HCT116 (cell line): ENCODE measurements at regions not wholly inside any gene's neighbourhood (a gene's known extent, or its start where the extent isn't known, plus 50 kb on each side); places are given as distances from the start of the nearest gene placed in this dataset.

ENCODE experiments used
- ATAC-seq: fragments of 200-7000 bp; cut with Tn5 transposase; 2 replicates; pipeline ENCODE4 v1.9.1; 2020; ENCODE audit warnings: mild to moderate bottlenecking, moderate library complexity
- BruUV-seq: library from RNA; stranded (reverse); fragments of 400-500 nt; replicated peaks from 2 replicates; lab custom pipeline; 2021; lab: Mats Ljungman, UMichigan
- CTCF ChIA-PET: fragments of 300-600 bp; sonication (Branson Sonifier 250); formaldehyde crosslinking; loops from one replicate; lab custom pipeline; 2021; ENCODE audit warnings: antibody characterized with exemption; lab: Charles Lee
- POLR2A ChIA-PET: fragments of 300-600, 350-600 bp; sonication (Branson Sonifier 250); formaldehyde crosslinking; loops from one replicate; lab custom pipeline; 2021; ENCODE audit warnings: antibody characterized with exemption; lab: Charles Lee
- RAD21 ChIA-PET, 2 experiments: fragments of 300-600 bp; sonication (Branson Sonifier 250); formaldehyde crosslinking; loops; one replicate each; lab custom pipeline; 2023; ENCODE audit warnings: low total read pairs in 2 of 2; ENCODE audit not compliant: uncharacterized antibody in 2 of 2, unreplicated experiment in 2 of 2, low non-redundant PET in 1 of 2; lab: Charles Lee
- DNase-seq: peaks from one replicate; pipeline ENCODE4 v3.0.0-alpha.2; 2010; ENCODE audit warnings: low read depth, low spot score
- H2AFZ ChIP-seq: fragments of 200-600 bp; shearing (Covaris generic), sonication (generic); 2 replicates; pipeline ENCODE4 v1.6.1; 2017; ENCODE audit warnings: low read depth, mixed run types, mixed read lengths, antibody characterized with exemption, low read length; ENCODE audit not compliant: poor library complexity, severe bottlenecking
- H3K27ac ChIP-seq: 2 replicates; pipeline ENCODE4 v1.5.1; 2012; ENCODE audit warnings: low read depth, low read length
- H3K27me3 ChIP-seq: fragments of 200-600 bp; sonication (generic); 2 replicates; pipeline ENCODE4 v1.6.1; 2016; ENCODE audit warnings: mixed run types, low read length, mixed read lengths; ENCODE audit not compliant: insufficient read depth
- H3K36me3 ChIP-seq, 2 experiments: fragments of 200-500 bp in 1 of 2; fragments of 200-600 bp in 1 of 2; sonication (Bioruptor generic) in 1 of 2; sonication (generic) in 1 of 2; 2 replicates each; pipeline versions ENCODE4 v1.5.1 to v1.6.1; 2014 to 2016; ENCODE audit warnings: low read length in 2 of 2, inconsistent platforms in 1 of 2, mixed read lengths in 1 of 2, mixed run types in 1 of 2; ENCODE audit not compliant: insufficient read depth in 2 of 2, control insufficient read depth in 1 of 2
- H3K4me1 ChIP-seq, 2 experiments: fragments of 200-600 bp in 1 of 2; sonication (generic) in 1 of 2; 2 replicates each; pipeline versions ENCODE4 v1.5.1 to v1.6.1; 2012 to 2017; ENCODE audit warnings: low read length in 2 of 2, inconsistent platforms in 1 of 2, mild to moderate bottlenecking in 1 of 2, mixed read lengths in 1 of 2, mixed run types in 1 of 2, moderate library complexity in 1 of 2; ENCODE audit not compliant: insufficient read depth in 2 of 2, control insufficient read depth in 1 of 2
- H3K4me2 ChIP-seq: fragments of 200-600 bp; sonication (generic); 2 replicates; pipeline ENCODE4 v1.6.1; 2017; ENCODE audit warnings: mixed run types, low read length, mixed read lengths
- H3K4me3 ChIP-seq, 2 experiments: fragments of 200-600 bp in 1 of 2; sonication (generic) in 1 of 2; replicated peaks in 1 of 2; 2 replicates each; pipeline ENCODE4 v1.5.1; 2011 to 2016; ENCODE audit warnings: low read length in 2 of 2, control low read depth in 1 of 2, low read depth in 1 of 2, mild to moderate bottlenecking in 1 of 2, mixed read lengths in 1 of 2, mixed run types in 1 of 2
- H3K79me2 ChIP-seq: fragments of 200-600 bp; sonication (generic); 2 replicates; pipeline ENCODE4 v1.6.1; 2017; ENCODE audit warnings: mild to moderate bottlenecking, mixed run types, low read length, moderate library complexity, mixed read lengths; ENCODE audit not compliant: insufficient read depth
- H3K9ac ChIP-seq: fragments of 200-600 bp; sonication (generic); 2 replicates; pipeline ENCODE4 v1.6.1; 2016; ENCODE audit warnings: low read length, mixed read lengths
- H3K9me2 ChIP-seq: fragments of 200-600 bp; sonication (generic), shearing (Covaris generic); 2 replicates; pipeline ENCODE4 v1.6.1; 2017; ENCODE audit warnings: mixed run types, mild to moderate bottlenecking, moderate library complexity; ENCODE audit not compliant: insufficient read depth
- H3K9me3 ChIP-seq, 2 experiments: fragments of 200-500 bp in 1 of 2; fragments of 200-600 bp in 1 of 2; sonication (Bioruptor generic) in 1 of 2; sonication (generic) in 1 of 2; 2 replicates each; pipeline ENCODE4 v1.6.1; 2014 to 2017; ENCODE audit warnings: low read length in 2 of 2, mixed read lengths in 2 of 2, inconsistent platforms in 1 of 2, low read depth in 1 of 2, mild to moderate bottlenecking in 1 of 2, mixed run types in 1 of 2, moderate library complexity in 1 of 2; ENCODE audit not compliant: control insufficient read depth in 1 of 2, insufficient read depth in 1 of 2
- H4K20me1 ChIP-seq: fragments of 200-600 bp; sonication (generic), shearing (Covaris generic); 2 replicates; pipeline ENCODE4 v1.6.1; 2017; ENCODE audit warnings: mixed run types, mild to moderate bottlenecking, moderate library complexity; ENCODE audit not compliant: insufficient read depth
- CBX3 ChIP-seq: IDR thresholded peaks from 2 replicates; pipeline ENCODE4 v1.6.1; 2012; ENCODE audit warnings: low read depth
- CTCF ChIP-seq, 3 experiments: fragments of 200-600 bp in 1 of 3; sonication (generic) in 1 of 3; IDR thresholded peaks in 2 of 3; conservative IDR thresholded peaks in 1 of 3; 2 replicates each; pipeline ENCODE4 v1.5.1; 2012 to 2017; ENCODE audit warnings: low read depth in 2 of 3, low read length in 2 of 3, antibody characterized with exemption in 1 of 3, borderline replicate concordance in 1 of 3, control low read depth in 1 of 3, mild to moderate bottlenecking in 1 of 3, mixed read lengths in 1 of 3, mixed run types in 1 of 3, moderate library complexity in 1 of 3; ENCODE audit not compliant: insufficient read depth in 1 of 3
- ELF1 ChIP-seq: IDR thresholded peaks from 2 replicates; pipeline ENCODE4 v1.6.1; 2012; ENCODE audit warnings: low read depth, borderline replicate concordance
- EZH2phosphoT487 ChIP-seq: fragments of 200-600 bp; IDR thresholded peaks from 2 replicates; pipeline ENCODE4 v1.6.1; 2018; ENCODE audit warnings: antibody characterized with exemption, borderline replicate concordance
- FOSL1 ChIP-seq: IDR thresholded peaks from 2 replicates; pipeline ENCODE4 v1.6.1; 2012; ENCODE audit warnings: low read depth
- MAX ChIP-seq: IDR thresholded peaks from 2 replicates; pipeline ENCODE4 v1.6.1; 2012
- POLR2A ChIP-seq: IDR thresholded peaks from 2 replicates; pipeline ENCODE4 v1.7.0; 2011; ENCODE audit warnings: borderline replicate concordance; ENCODE audit not compliant: insufficient read depth, insufficient read length; ENCODE audit errors: extremely low read depth
- REST ChIP-seq: IDR thresholded peaks from 2 replicates; pipeline ENCODE4 v1.6.1; 2012; ENCODE audit warnings: low read depth
- SIN3A ChIP-seq: IDR thresholded peaks from 2 replicates; pipeline ENCODE4 v1.6.1; 2012; ENCODE audit warnings: low read depth
- SP1 ChIP-seq: IDR thresholded peaks from 2 replicates; pipeline ENCODE4 v1.6.1; 2012; ENCODE audit warnings: low read depth
- SRF ChIP-seq: IDR thresholded peaks from 2 replicates; pipeline ENCODE4 v1.6.1; 2012; ENCODE audit warnings: low read depth
- YY1 ChIP-seq: IDR thresholded peaks from 2 replicates; pipeline ENCODE4 v1.6.1; 2011; ENCODE audit warnings: low read length, low read depth, moderate library complexity, mild to moderate bottlenecking; ENCODE audit not compliant: insufficient replicate concordance; ENCODE audit errors: extremely low read depth
- ZFX ChIP-seq: fragments of 450-650 bp; IDR thresholded peaks from 2 replicates; pipeline ENCODE4 v1.6.1; 2017
- ZNF274 ChIP-seq: fragments of 200-500 bp; sonication (Bioruptor generic); IDR thresholded peaks from 2 replicates; pipeline ENCODE4 v1.6.1; 2014; ENCODE audit warnings: mild to moderate bottlenecking, low read depth, low read length, inconsistent platforms
- intact Hi-C: fragments of 100-400 bp; cut with micrococcal nuclease; formaldehyde crosslinking; loops from 2 replicates; pipeline ENCODE4 v1.10.0; 2022

GRCh38 chr4:138961129-138961528, 54.5 kb upstream of the NOCT start (continued):
- no peak for TF ChIP-seq CTCF (IDR thresholded peaks at IDR 0.05 in 2 of 3, conservative IDR thresholded peaks at IDR 0.05 in 1 of 3; ENCODE audit: borderline replicate concordance in 1 of 3, insufficient read depth in 1 of 3, low read depth in 2 of 3, low read length in 2 of 3)

- H3K4me2 ChIP-seq: no peak overlapping the region
- TF ChIP-seq SIN3A (no peak), POLR2A (no peak), ZFX (no peak), MAX (no peak), SRF (no peak), ZNF274 (no peak), SP1 (no peak), REST (no peak), EZH2phosphoT487 (no peak), ELF1 (no peak), CBX3 (no peak), CTCF (IDR thresholded peaks at IDR 0.05 in 2 of 3, conservative IDR thresholded peaks at IDR 0.05 in 1 of 3; ENCODE audit: borderline replicate concordance in 1 of 3, insufficient read depth in 1 of 3, low read depth in 2 of 3, low read length in 2 of 3) (no peak), FOSL1 (no peak), YY1 (no peak)
- ChIA-PET CTCF (no interaction called here), POLR2A (no interaction called here), RAD21 (no interaction called here)
- H3K79me2 ChIP-seq: no peaks in the 10 kb centered on the region
- no peaks in the 10 kb centered on the region for H3K9me2 ChIP-seq
- intact Hi-C loops: no loop called here
- no peaks in the 10 kb centered on the region for H4K20me1 ChIP-seq
- no peak overlapping the region for H3K9ac ChIP-seq
- H3K27me3 ChIP-seq: no peaks in the 10 kb centered on the region
- no peaks in the 10 kb centered on the region for H3K9me3 ChIP-seq
- H3K36me3 ChIP-seq: no peaks in the 10 kb centered on the region
- H3K4me3 ChIP-seq: no peak overlapping the region
- no peak overlapping the region for H2AFZ ChIP-seq
- DNase-seq (no peak), ATAC-seq (no peak)
- no peak overlapping the region for H3K27ac ChIP-seq
- no TSS peak for BruUV-seq
- no peaks in the 10 kb centered on the region for H3K4me1 ChIP-seq
Measured at GRCh38 chr4:138960175-138960710, 55.3 kb upstream of the NOCT start.
